SH-SY5Y (cell line): ENCODE measurements at regions not wholly inside any gene's neighbourhood (a gene's known extent, or its start where the extent isn't known, plus 50 kb on each side); places are given as distances from the start of the nearest gene placed in this dataset.

ENCODE experiments used
- GATA2 ChIP-seq: IDR thresholded peaks from 2 replicates; pipeline ENCODE4 v1.6.1; 2011; ENCODE audit warnings: mild to moderate bottlenecking, low read depth, low read length
- GATA3 ChIP-seq: IDR thresholded peaks from 2 replicates; pipeline ENCODE4 v1.6.1; 2011; ENCODE audit warnings: low read depth, mild to moderate bottlenecking, low read length, moderate library complexity

DNA sequence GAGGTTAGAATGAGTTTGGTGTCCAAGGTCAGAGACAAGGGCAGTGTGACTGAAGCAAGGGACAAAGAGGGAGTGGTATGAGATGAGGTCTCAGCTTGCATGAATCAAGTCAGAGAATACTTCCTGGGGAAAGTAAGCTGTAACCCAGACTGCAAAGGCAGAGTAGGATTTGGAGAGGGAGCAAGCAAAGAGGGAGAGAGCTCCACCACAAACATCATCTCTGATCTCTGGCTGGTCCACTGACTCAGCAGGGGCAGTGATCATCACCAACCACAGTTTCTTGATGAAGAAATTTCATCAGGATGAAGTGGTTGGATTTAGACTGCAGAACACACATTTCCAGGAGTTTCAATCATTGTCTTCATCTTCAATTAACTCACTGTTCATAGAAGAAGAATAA is 54.9 kb upstream of the HMGXB4 start:
- TF ChIP-seq GATA2 (no peak), GATA3 (no peak)

DNA sequence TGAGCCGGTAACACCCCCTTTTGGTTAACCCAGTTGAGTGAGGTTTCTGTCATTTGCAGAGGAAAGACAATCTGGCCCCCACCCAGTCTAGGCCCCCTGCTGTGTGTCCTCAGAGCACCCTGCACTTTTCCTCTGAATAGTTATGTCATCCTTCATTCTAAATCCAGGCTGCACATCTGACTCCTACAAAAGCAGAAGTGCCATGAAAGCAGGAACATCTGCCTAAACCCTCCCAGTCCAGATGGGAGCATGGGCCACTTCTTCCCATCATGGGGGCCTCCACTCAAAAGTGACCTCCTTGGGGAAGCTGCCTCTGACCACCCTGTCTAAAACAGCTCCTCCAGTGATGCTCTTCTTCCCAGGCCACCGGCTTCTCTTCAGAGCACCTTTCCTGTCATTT is 53.7 kb upstream of the HMGXB4 start:
- TF ChIP-seq GATA3 (no peak), GATA2 (no peak)

DNA sequence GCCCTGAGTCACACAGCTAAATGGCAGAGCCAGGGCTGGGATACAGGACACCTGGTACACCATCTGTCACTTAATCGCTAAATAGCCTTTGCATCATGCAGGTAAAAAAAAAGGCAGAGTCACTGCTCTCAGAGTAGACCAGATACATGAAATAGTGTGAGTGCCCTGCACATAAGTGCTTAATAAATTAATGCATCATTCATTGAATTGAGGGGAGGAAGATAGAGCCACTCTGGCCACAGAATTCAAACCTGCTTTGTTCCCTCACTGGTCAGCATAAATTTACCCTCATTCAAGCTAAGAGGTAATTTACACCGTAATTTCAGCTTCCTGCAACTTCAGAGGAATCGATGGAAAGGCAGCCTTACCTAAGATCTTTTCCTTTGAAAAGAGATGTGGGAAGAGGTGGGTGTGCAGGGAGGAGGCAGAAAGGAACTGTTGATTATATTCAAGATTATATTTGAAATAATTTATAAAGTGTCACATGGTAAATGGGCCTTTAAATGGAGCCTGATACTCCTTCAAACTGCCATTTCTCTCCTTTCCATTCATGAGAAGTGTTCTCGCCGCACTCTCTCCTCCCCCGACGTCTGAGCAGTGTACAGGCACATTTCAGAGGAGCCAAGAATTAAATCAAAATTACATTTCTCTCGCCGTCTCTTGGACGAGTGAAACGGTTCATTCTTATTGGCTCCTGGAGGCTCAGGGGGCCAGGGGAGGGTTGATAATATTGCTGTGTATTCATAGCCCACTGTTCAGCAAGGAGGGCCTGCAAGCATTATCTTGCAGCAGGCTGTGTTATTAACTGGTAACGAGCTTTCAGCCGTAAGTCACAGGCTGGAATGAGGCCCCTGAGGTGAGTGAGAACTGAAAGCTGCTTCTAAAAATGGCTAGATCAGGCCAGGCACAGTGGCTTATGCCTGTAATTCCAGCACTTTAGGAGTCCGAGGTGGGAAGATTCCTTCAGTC is 52.2 kb upstream of the HMGXB4 start:
- TF ChIP-seq GATA3 (no peak), GATA2 (no peak)

DNA sequence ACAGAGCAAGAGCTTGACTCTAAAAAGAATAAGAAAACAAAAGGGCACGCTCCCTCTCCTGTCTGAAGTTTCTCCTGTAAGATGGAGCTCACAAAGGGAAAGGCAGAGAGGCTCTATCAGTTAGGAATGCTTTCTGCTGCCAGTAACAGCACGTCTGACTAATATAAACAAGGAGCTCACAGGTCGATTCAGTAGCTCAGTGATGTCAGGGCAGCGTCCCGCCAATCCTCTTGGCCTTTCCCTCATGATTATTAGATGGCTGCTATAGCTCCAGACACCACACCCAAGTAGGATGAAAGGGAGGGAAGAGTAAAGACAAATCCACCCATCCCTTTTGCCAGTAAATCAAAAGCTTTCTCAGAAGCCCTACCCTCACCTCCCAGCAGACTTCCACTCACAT is 51.3 kb upstream of the HMGXB4 start:
- no peak for TF ChIP-seq GATA2
- no peak for TF ChIP-seq GATA3

DNA sequence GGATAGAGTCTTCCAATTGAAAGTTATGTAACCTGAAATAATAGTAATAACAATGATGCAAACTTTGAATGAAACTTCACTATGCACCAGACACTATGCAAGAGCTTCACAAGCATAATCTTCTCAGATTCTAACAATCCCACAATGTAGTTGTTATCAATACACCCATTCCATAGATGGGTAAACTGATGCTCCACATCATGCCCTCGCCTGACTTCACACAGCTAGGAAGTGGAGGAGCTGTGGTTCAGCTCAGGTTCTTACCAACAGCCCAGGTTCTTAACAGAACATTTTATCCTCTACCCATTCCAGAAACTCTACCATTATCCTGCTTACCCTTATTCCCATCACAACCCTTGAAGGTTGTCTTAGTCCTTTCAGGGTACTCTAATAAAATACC is 50.4 kb upstream of the HMGXB4 start:
- TF ChIP-seq GATA3 (no peak), GATA2 (no peak)
